Neural progenitor cell (in vitro differentiated cells): ENCODE measurements at regions not wholly inside any gene's neighbourhood (a gene's known extent, or its start where the extent isn't known, plus 50 kb on each side); places are given as distances from the start of the nearest gene placed in this dataset.

Source experiments
- DNase-seq: peaks from one replicate; pipeline ENCODE4 v3.0.0-alpha.2; 2016; ENCODE audit warnings: low spot score
- H2AFZ ChIP-seq: fragments of 200-600 bp; sonication (generic); replicated peaks from 2 replicates; pipeline ENCODE4 v1.6.1; 2016; ENCODE audit warnings: antibody characterized with exemption
- H3F3A ChIP-seq: fragments of 200-600 bp; sonication (generic); 2 replicates; pipeline ENCODE4 v1.6.1; 2016; ENCODE audit warnings: antibody characterized with exemption, low read depth
- H3K27ac ChIP-seq: fragments of 200-600 bp; sonication (generic); 2 replicates; pipeline ENCODE4 v1.5.1; 2016; ENCODE audit warnings: mild to moderate bottlenecking
- H3K27me3 ChIP-seq: fragments of 200-600 bp; sonication (generic); 2 replicates; pipeline ENCODE4 v1.6.1; 2016; ENCODE audit warnings: mild to moderate bottlenecking, moderate library complexity
- H3K36me3 ChIP-seq: fragments of 200-600 bp; sonication (generic); 2 replicates; pipeline ENCODE4 v1.5.1; 2016
- H3K4me1 ChIP-seq: fragments of 200-600 bp; sonication (generic); 2 replicates; pipeline ENCODE4 v1.6.1; 2016; ENCODE audit warnings: mixed run types
- H3K4me2 ChIP-seq: fragments of 200-600 bp; sonication (generic); 2 replicates; pipeline ENCODE4 v1.6.1; 2016
- H3K4me3 ChIP-seq: fragments of 200-600 bp; sonication (generic); 2 replicates; pipeline ENCODE4 v1.5.1; 2016
- H3K79me2 ChIP-seq: fragments of 200-600 bp; sonication (generic); 2 replicates; pipeline ENCODE4 v1.6.1; 2016; ENCODE audit warnings: low read depth
- H3K9ac ChIP-seq: fragments of 200-600 bp; sonication (generic); 2 replicates; pipeline ENCODE4 v1.6.1; 2016
- H3K9me3 ChIP-seq: fragments of 200-600 bp; sonication (generic); 2 replicates; pipeline ENCODE4 v1.5.1; 2016; ENCODE audit warnings: low read depth
- H4K20me1 ChIP-seq: fragments of 200-600 bp; sonication (generic); 2 replicates; pipeline ENCODE4 v1.6.1; 2016; ENCODE audit warnings: low read depth
- H3K27ac Mint-ChIP-seq: 3 replicates; pipeline ENCODE4 v1.8.0; 2021; ENCODE audit warnings: mixed read lengths
- H3K27me3 Mint-ChIP-seq: 2 replicates; pipeline ENCODE4 v1.8.0; 2022; ENCODE audit warnings: low read depth, mild to moderate bottlenecking, inconsistent platforms, moderate library complexity, mixed read lengths; ENCODE audit not compliant: insufficient read depth
- H3K36me3 Mint-ChIP-seq: 3 replicates; pipeline ENCODE4 v1.8.0; 2021; ENCODE audit warnings: mixed read lengths
- H3K4me1 Mint-ChIP-seq: 3 replicates; pipeline ENCODE4 v1.8.0; 2021; ENCODE audit warnings: mixed read lengths
- H3K4me3 Mint-ChIP-seq: 3 replicates; pipeline ENCODE4 v1.8.0; 2021; ENCODE audit warnings: mild to moderate bottlenecking, moderate library complexity, mixed read lengths
- H3K9me3 Mint-ChIP-seq: 3 replicates; pipeline ENCODE4 v1.8.0; 2020; ENCODE audit warnings: mixed read lengths
- CTCF ChIP-seq: fragments of 200-600 bp; sonication (generic); IDR thresholded peaks from 2 replicates; pipeline ENCODE4 v1.5.1; 2017; ENCODE audit warnings: antibody characterized with exemption, mild to moderate bottlenecking
- EZH2 ChIP-seq: fragments of 200-600 bp; sonication (generic); IDR thresholded peaks from 2 replicates; pipeline ENCODE4 v1.6.1; 2017; ENCODE audit warnings: antibody characterized with exemption, mild to moderate bottlenecking, moderate library complexity
- EZH2phosphoT487 ChIP-seq: fragments of 200-600 bp; sonication (generic); IDR thresholded peaks from 2 replicates; pipeline ENCODE4 v1.6.1; 2017; ENCODE audit warnings: antibody characterized with exemption

- H3K9me3 ChIP-seq = no peaks in the 10 kb centered on the region
- no peak overlapping the region for H3K27ac ChIP-seq
- no peak for DNase-seq
- H3K27me3 Mint-ChIP-seq = peaks cover 22% of the 10 kb centered on the region
- no peak overlapping the region for H3K9ac ChIP-seq
- no peaks in the 10 kb centered on the region for H3K36me3 ChIP-seq
- H3F3A ChIP-seq = peaks cover 14% of the 10 kb centered on the region
- H2AFZ ChIP-seq = no peak overlapping the region
- H3K79me2 ChIP-seq = no peaks in the 10 kb centered on the region
- H3K4me3 ChIP-seq = no peak overlapping the region
- H3K4me1 ChIP-seq = no peaks in the 10 kb centered on the region
- no peaks in the 10 kb centered on the region for H3K36me3 Mint-ChIP-seq
- no peak overlapping the region for H3K27ac Mint-ChIP-seq
- H3K4me1 Mint-ChIP-seq = no peaks in the 10 kb centered on the region
- peaks cover 36% of the 10 kb centered on the region for H3K27me3 ChIP-seq
- peaks cover 8% of the 10 kb centered on the region for H4K20me1 ChIP-seq
- no peak for TF ChIP-seq CTCF
- no peak for TF ChIP-seq EZH2phosphoT487
- TF ChIP-seq EZH2 = no peak
- no peak overlapping the region for H3K4me3 Mint-ChIP-seq
- no peak overlapping the region for H3K4me2 ChIP-seq
- H3K9me3 Mint-ChIP-seq = no peaks in the 10 kb centered on the region
These were observed 216.8 kb downstream of the ENGASE start for GRCh38 chr17:79291391-79291790.

GRCh38 chr17:79290726-79291125, 216.1 kb downstream of the ENGASE start:
- Histone ChIP-seq H3K36me3 (no peaks in the 10 kb centered on the region), H3K4me2 (no peak overlapping the region), H3K9me3 (no peaks in the 10 kb centered on the region), H3F3A (peaks cover 14% of the 10 kb centered on the region), H3K27ac (no peak overlapping the region), H3K4me1 (no peaks in the 10 kb centered on the region), H3K9ac (no peak overlapping the region), H3K4me3 (no peak overlapping the region), H4K20me1 (peaks cover 8% of the 10 kb centered on the region), H3K79me2 (no peaks in the 10 kb centered on the region), H2AFZ (no peak overlapping the region), H3K27me3 (peaks cover 33% of the 10 kb centered on the region)
- no peaks in the 10 kb centered on the region for H3K9me3 Mint-ChIP-seq
- H3K4me3 Mint-ChIP-seq = no peak overlapping the region
- H3K27me3 Mint-ChIP-seq = peaks cover 20% of the 10 kb centered on the region
- H3K4me1 Mint-ChIP-seq = no peaks in the 10 kb centered on the region
- no peak for DNase-seq
- no peak overlapping the region for H3K27ac Mint-ChIP-seq
- no peaks in the 10 kb centered on the region for H3K36me3 Mint-ChIP-seq
- no peak for TF ChIP-seq CTCF
- TF ChIP-seq EZH2 = no peak
- no peak for TF ChIP-seq EZH2phosphoT487

GRCh38 chr17:79288950-79289349, 214.3 kb downstream of the ENGASE start:
- Histone ChIP-seq H3F3A (peaks cover 3% of the 10 kb centered on the region), H3K79me2 (no peaks in the 10 kb centered on the region), H2AFZ (no peak overlapping the region), H3K27ac (no peak overlapping the region), H3K27me3 (peaks cover 18% of the 10 kb centered on the region), H3K9me3 (no peaks in the 10 kb centered on the region), H3K4me1 (no peaks in the 10 kb centered on the region), H3K4me2 (no peak overlapping the region), H4K20me1 (peaks cover 4% of the 10 kb centered on the region), H3K36me3 (no peaks in the 10 kb centered on the region), H3K4me3 (no peak overlapping the region), H3K9ac (no peak overlapping the region)
- Mint-ChIP-seq H3K4me1 (no peaks in the 10 kb centered on the region), H3K4me3 (no peak overlapping the region), H3K27me3 (peaks cover 23% of the 10 kb centered on the region), H3K27ac (no peak overlapping the region), H3K36me3 (no peaks in the 10 kb centered on the region), H3K9me3 (no peaks in the 10 kb centered on the region)
- TF ChIP-seq CTCF (no peak), EZH2 (no peak), EZH2phosphoT487 (no peak)
- no peak for DNase-seq
